K562 (cell line): ENCODE measurements at regions not wholly inside any gene's neighbourhood (a gene's known extent, or its start where the extent isn't known, plus 50 kb on each side); places are given as distances from the start of the nearest gene placed in this dataset.

Experiments used
- ATAC-seq: fragments of 200-7000 bp; cut with Tn5 transposase; 3 replicates; pipeline ENCODE4 v1.9.1; 2020; ENCODE audit warnings: moderate library complexity
- BruUV-seq: library from RNA; stranded (reverse); fragments of 400-500 nt; replicated peaks from 2 replicates; lab custom pipeline; 2021; lab: Mats Ljungman, UMichigan
- CTCF ChIA-PET: fragments of 300-600 bp; formaldehyde crosslinking; extraction: SDS; loops from one replicate; lab custom pipeline; 2021; ENCODE audit warnings: low intra/inter-chr PET ratio; lab: Yijun Ruan, JAX
- POLR2A ChIA-PET: fragments of 300-600, 350-650 bp; sonication (Branson Sonifier 250); formaldehyde crosslinking; extraction: SDS; loops from one replicate; lab custom pipeline; 2021; ENCODE audit warnings: antibody characterized with exemption, inconsistent platforms; lab: Yijun Ruan, JAX
- DNase-seq, 4 experiments: peaks; one replicate each; pipeline versions ENCODE4 v3.0.0 to v3.0.0-alpha.2; 2011 to 2018; ENCODE audit warnings: low spot score in 3 of 4, mixed read lengths in 3 of 4; ENCODE audit errors: extremely low read depth in 1 of 4
- FAIRE-seq: peaks from 2 replicates; lab custom pipeline; 2011; peaks lifted over from hg19 to GRCh38; lab: Jason Lieb, UNC
- H2AFZ ChIP-seq: 2 replicates; pipeline ENCODE4 v1.6.0; 2011; ENCODE audit warnings: low read depth, low read length, control low read depth, inconsistent platforms
- H3K27ac ChIP-seq: fragments of 200-600 bp; 3 replicates; pipeline ENCODE4 v1.8.0; 2011; ENCODE audit warnings: low read depth, mild to moderate bottlenecking, control low read depth, inconsistent platforms, low read length, moderate library complexity, mixed read lengths; ENCODE audit errors: extremely low read depth
- H3K27me3 ChIP-seq, 2 experiments: fragments of 300-600 bp in 1 of 2; 2 replicates in 1 of 2; 3 replicates in 1 of 2; pipeline versions ENCODE4 v1.6.0 to v1.8.0; 2011; ENCODE audit warnings: inconsistent platforms in 2 of 2, low read length in 2 of 2, mild to moderate bottlenecking in 1 of 2, mixed read lengths in 1 of 2, moderate library complexity in 1 of 2; ENCODE audit not compliant: control insufficient read depth in 2 of 2, insufficient read depth in 2 of 2
- H3K36me3 ChIP-seq: fragments of 300-600 bp; 3 replicates; pipeline ENCODE4 v1.8.0; 2011; ENCODE audit warnings: mild to moderate bottlenecking, low read length, inconsistent platforms; ENCODE audit not compliant: control insufficient read depth, insufficient read depth
- H3K4me1 ChIP-seq, 2 experiments: fragments of 200-600 bp in 1 of 2; replicated peaks in 1 of 2; 2 replicates in 1 of 2; 3 replicates in 1 of 2; pipeline versions ENCODE4 v1.5.1 to v1.8.0; 2011; ENCODE audit warnings: inconsistent platforms in 2 of 2, low read length in 2 of 2, mild to moderate bottlenecking in 1 of 2, mixed read lengths in 1 of 2, moderate library complexity in 1 of 2; ENCODE audit not compliant: control insufficient read depth in 2 of 2, insufficient read depth in 2 of 2
- H3K4me2 ChIP-seq: 2 replicates; pipeline ENCODE4 v1.6.1; 2011; ENCODE audit warnings: low read length, control low read depth, inconsistent platforms, mixed read lengths; ENCODE audit not compliant: insufficient read depth
- H3K4me3 ChIP-seq: fragments of 200-600 bp; sonication (generic), shearing (Covaris generic); 2 replicates; pipeline ENCODE4 v1.5.1; 2016; ENCODE audit warnings: control low read depth, inconsistent platforms
- H3K79me2 ChIP-seq: fragments of 200-600 bp; 3 replicates; pipeline ENCODE4 v1.8.0; 2011; ENCODE audit warnings: low read length, inconsistent platforms; ENCODE audit not compliant: control insufficient read depth, insufficient read depth
- H3K9ac ChIP-seq, 2 experiments: 2 replicates each; pipeline versions ENCODE4 v1.6.0 to v1.6.1; 2011; ENCODE audit warnings: low read depth in 2 of 2, low read length in 2 of 2, control low read depth in 1 of 2, inconsistent platforms in 1 of 2, mild to moderate bottlenecking in 1 of 2, mixed read lengths in 1 of 2; ENCODE audit not compliant: insufficient read depth in 1 of 2
- H3K9me1 ChIP-seq: one replicate; pipeline ENCODE4 v1.6.0; 2011; ENCODE audit warnings: inconsistent platforms, mild to moderate bottlenecking, low read length, moderate library complexity; ENCODE audit not compliant: control insufficient read depth, insufficient read depth
- H3K9me3 ChIP-seq: replicated peaks from 2 replicates; pipeline ENCODE4 v1.5.1; 2011; ENCODE audit warnings: low read depth, low read length, inconsistent platforms; ENCODE audit not compliant: control insufficient read depth, insufficient read depth
- H4K20me1 ChIP-seq: replicated peaks from 2 replicates; pipeline ENCODE4 v1.6.1; 2011; ENCODE audit warnings: low read length, inconsistent platforms, mixed read lengths; ENCODE audit not compliant: control insufficient read depth, insufficient read depth
- CHD4 ChIP-seq: fragments of 200-600 bp; sonication (generic); IDR thresholded peaks from 3 replicates; pipeline ENCODE4 v1.6.1; 2012; ENCODE audit warnings: low read depth, mild to moderate bottlenecking, mixed read lengths, low read length, inconsistent platforms; ENCODE audit not compliant: insufficient read depth, insufficient replicate concordance, poor library complexity, severe bottlenecking
- CREB3L1 ChIP-seq: fragments of 450-650 bp; IDR thresholded peaks from 2 replicates; pipeline ENCODE4 v1.6.1; 2014; ENCODE audit warnings: low read depth, mild to moderate bottlenecking, moderate library complexity, borderline replicate concordance
- HINFP ChIP-seq: fragments of 450-650 bp; conservative IDR thresholded peaks from 2 replicates; pipeline ENCODE4 v1.6.1; 2016; ENCODE audit warnings: missing genetic modification characterization, low read depth, mild to moderate bottlenecking, control low read depth, missing compliant biosample characterization
- HMG20B ChIP-seq: fragments of 250-450 bp; sonication (Bioruptor Pico); IDR thresholded peaks from 2 replicates; pipeline ENCODE4 v1.5.0; 2021; ENCODE audit warnings: mild to moderate bottlenecking
- HNRNPH1 ChIP-seq: fragments of 200-400 bp; formaldehyde crosslinking; optimal IDR thresholded peaks from 2 replicates; pipeline ENCODE3; 2017; ENCODE audit warnings: low read depth, mild to moderate bottlenecking, low read length, moderate library complexity
- MED1 ChIP-seq: sonication (generic); formaldehyde crosslinking; IDR thresholded peaks from 2 replicates; pipeline ENCODE4 v1.8.1; 2023; ENCODE audit warnings: missing genetic modification reagents, borderline replicate concordance
- MEF2D ChIP-seq: conservative IDR thresholded peaks from 2 replicates; pipeline ENCODE4 v1.6.1; 2016; ENCODE audit warnings: low read depth, missing genetic modification characterization, missing compliant biosample characterization
- NR3C1 ChIP-seq: sonication (generic); formaldehyde crosslinking; IDR thresholded peaks from 2 replicates; pipeline ENCODE4 v1.8.1; 2022; ENCODE audit warnings: missing genetic modification reagents
- NRF1 ChIP-seq, 2 experiments: fragments of 450-650 bp; IDR thresholded peaks in 1 of 2; conservative IDR thresholded peaks in 1 of 2; 2 replicates each; pipeline ENCODE4 v1.6.1; 2014; ENCODE audit warnings: mild to moderate bottlenecking in 2 of 2
- POLR2AphosphoS2 ChIP-seq: IDR thresholded peaks from 2 replicates; pipeline ENCODE4 v1.6.1; 2012; ENCODE audit warnings: low read length, improper control_type of control experiment
- RB1 ChIP-seq: fragments of 450-650 bp; IDR thresholded peaks from 2 replicates; pipeline ENCODE4 v1.6.1; 2017; ENCODE audit warnings: low read depth, mild to moderate bottlenecking
- RNF219 ChIP-seq: fragments of 250-450 bp; sonication (Bioruptor Pico); IDR thresholded peaks from 2 replicates; pipeline ENCODE4 v1.5.0; 2022; ENCODE audit warnings: mild to moderate bottlenecking
- SLC30A9 ChIP-seq: fragments of 250-450 bp; sonication (Bioruptor Pico); IDR thresholded peaks from 2 replicates; pipeline ENCODE4 v1.8.0; 2022; ENCODE audit warnings: mild to moderate bottlenecking, moderate library complexity
- TAF15 ChIP-seq: fragments of 200-400 bp; formaldehyde crosslinking; IDR thresholded peaks from 2 replicates; pipeline ENCODE4 v1.6.1; 2017; ENCODE audit warnings: mild to moderate bottlenecking, low read depth, low read length, moderate library complexity
- ZFP36 ChIP-seq: fragments of 150-350 bp; IDR thresholded peaks from 2 replicates; pipeline ENCODE4 v1.6.1; 2018; ENCODE audit warnings: low read length, low read depth; ENCODE audit not compliant: partially characterized antibody
- ZNF830 ChIP-seq: fragments of 250-450 bp; sonication (Bioruptor Pico); IDR thresholded peaks from 2 replicates; pipeline ENCODE4 v1.5.0; 2021; ENCODE audit warnings: mild to moderate bottlenecking
- WGBS: fragments of 100-300 bp; shearing (Covaris generic); methylation state at CpG from one replicate; pipeline ENCODE4 v1.1.6; 2016; ENCODE audit warnings: low coverage, mixed read lengths; ENCODE audit not compliant: insufficient coverage; ENCODE audit errors: missing lambda C conversion rate; 5-methylcytosine and 5-hydroxymethylcytosine counted together
- in situ Hi-C: fragments of 300-500 bp; cut with MboI; formaldehyde crosslinking; loops from 4 replicates; pipeline ENCODE4 v1.15.0; 2018; ENCODE audit warnings: inconsistent platforms, mixed read lengths
- intact Hi-C: fragments of 100-400 bp; cut with micrococcal nuclease; formaldehyde crosslinking; loops from 2 replicates; pipeline ENCODE4 v1.14.2; 2022

GRCh38 chrX:95645738-95646137, 1038.9 kb upstream of the DIAPH2 start (continued):
- TF ChIP-seq RNF219 (CRISPR knock-in tag): no peak

- Histone ChIP-seq H3K4me1 (no peaks in the 10 kb centered on the region), H3K27ac (no peak overlapping the region), H3K9me1 (no peaks in the 10 kb centered on the region), H3K4me3 (no peak overlapping the region), H3K36me3 (no peaks in the 10 kb centered on the region), H3K9ac (no peak overlapping the region), H3K79me2 (no peaks in the 10 kb centered on the region), H4K20me1 (no peaks in the 10 kb centered on the region), H3K27me3 (no peaks in the 10 kb centered on the region), H3K4me2 (no peak overlapping the region), H2AFZ (no peak overlapping the region), H3K9me3 (no peaks in the 10 kb centered on the region)
- ChIA-PET CTCF (no interaction called here), POLR2A (no interaction called here)
- in situ Hi-C loops (no loop called here), intact Hi-C loops (no loop called here)
- no TSS peak for BruUV-seq
- ATAC-seq (no peak), FAIRE-seq (no peak), DNase-seq (no peak)
- TF ChIP-seq RB1: no peak
- no peak for TF ChIP-seq MED1
- no peak for TF ChIP-seq TAF15
- no peak for TF ChIP-seq CHD4
- TF ChIP-seq NRF1 (conservative IDR thresholded peaks at IDR 0.05 in 1 of 2, IDR thresholded peaks at IDR 0.05 in 1 of 2): no peak
- no peak for TF ChIP-seq POLR2AphosphoS2
- TF ChIP-seq NR3C1 (CRISPR knock-in tag): no peak
- no peak for TF ChIP-seq SLC30A9 (CRISPR knock-in tag)
- no peak for TF ChIP-seq HNRNPH1
- TF ChIP-seq ZNF830 (CRISPR knock-in tag): no peak
- TF ChIP-seq MEF2D (tag): no peak
- no peak for TF ChIP-seq ZFP36
- no peak for TF ChIP-seq CREB3L1
- no peak for TF ChIP-seq HINFP (tag)
- no peak for TF ChIP-seq HMG20B (CRISPR knock-in tag)
- WGBS: 0% methylated on average over 1 of the region's 1 CpG
These were observed 1022.4 kb upstream of the DIAPH2 start for GRCh38 chrX:95662200-95662599.
